Amygdala (tissue), 56 donors: ENCODE measurements at regions not wholly inside any gene's neighbourhood (a gene's known extent, or its start where the extent isn't known, plus 50 kb on each side); places are given as distances from the start of the nearest gene placed in this dataset.
"Not testable (repeated sequence)": the region's sequence is repeated elsewhere in the genome, so short reads cannot be mapped to it uniquely, and the experiment has no call there.

Experiments
- DNase-seq, 56 donors: peaks; one replicate each; lab custom pipeline; 2025; lab: John Stamatoyannopoulos, UW

DNA sequence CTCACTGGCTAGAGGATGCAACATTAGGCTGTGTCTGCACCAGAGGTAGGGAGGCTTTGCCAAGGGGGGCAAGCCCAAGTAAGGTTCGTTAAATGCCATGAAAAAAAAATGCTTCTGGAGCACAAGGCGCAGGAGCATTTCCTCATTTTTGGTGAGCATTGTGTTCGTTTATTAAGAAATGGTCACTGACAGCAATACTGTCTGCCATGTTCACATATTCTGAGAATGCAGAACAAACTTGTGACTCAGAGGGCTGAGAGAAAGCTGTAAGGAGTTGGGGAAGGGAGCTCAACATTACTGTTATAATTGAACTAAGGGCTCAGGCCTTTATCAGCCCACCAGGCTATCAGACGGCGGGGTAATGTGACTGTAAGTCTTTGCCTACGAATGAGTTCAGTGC, 465.4 kb upstream of the BTBD3 start:
- DNase-seq, result no peak

DNA sequence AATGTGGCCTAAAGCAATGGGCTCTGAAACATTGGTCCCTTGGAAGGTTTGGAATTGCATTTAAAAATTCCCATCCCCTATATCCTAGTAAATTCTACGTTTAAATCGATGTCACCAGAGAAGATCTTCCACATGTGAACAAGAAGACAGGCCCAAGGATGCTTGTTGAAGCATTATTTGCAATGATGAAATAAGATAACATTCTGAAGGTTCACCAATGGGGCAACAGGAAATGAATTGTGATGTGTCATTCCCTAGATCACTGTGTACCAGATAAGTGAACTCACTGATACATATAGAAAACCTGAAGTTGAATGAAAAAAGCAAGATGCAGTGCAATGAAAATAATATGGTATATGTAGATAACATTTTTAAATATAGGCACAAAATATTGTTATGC, 464.3 kb upstream of the BTBD3 start:
- DNase-seq, result no peak

DNA sequence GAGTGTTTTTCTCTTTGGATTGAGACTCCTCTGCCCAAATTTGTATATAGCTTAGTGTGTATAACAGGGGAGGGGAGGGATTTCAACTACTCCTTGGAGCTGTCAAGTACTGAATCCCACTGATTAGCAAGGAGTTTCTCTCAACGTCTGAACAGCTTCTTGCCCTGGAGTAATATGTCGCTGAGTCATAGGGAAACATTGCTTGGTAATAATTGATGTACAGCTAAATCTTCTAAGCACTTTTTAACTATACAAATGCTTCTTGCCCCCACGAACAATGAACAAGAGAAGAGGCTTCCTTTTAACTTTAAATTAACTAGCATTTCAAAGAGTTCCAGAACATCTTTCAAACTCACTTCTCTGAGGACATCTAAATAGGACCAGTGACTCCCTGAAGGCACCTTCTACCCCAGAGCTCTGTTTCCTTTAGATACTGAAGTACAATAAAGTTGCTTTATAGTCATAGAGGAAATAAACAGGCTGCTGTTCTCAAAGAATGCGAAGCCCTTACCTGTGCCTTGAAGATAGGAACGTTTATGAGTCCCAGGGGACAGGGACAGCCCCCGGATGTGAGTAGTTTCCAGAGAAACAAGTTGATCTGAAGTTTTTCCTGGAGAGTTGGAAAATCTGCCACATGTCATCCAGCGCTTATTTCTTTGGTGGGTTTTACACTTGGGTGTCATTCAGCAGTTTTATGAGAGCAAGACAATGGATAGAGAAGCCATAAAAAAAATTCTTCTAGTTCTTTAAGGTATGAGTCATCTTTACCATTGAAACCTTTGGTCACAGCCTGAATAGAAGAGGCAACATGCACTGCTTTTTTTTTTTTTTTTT, 462.5 kb upstream of the BTBD3 start:
- no peak for DNase-seq

DNA sequence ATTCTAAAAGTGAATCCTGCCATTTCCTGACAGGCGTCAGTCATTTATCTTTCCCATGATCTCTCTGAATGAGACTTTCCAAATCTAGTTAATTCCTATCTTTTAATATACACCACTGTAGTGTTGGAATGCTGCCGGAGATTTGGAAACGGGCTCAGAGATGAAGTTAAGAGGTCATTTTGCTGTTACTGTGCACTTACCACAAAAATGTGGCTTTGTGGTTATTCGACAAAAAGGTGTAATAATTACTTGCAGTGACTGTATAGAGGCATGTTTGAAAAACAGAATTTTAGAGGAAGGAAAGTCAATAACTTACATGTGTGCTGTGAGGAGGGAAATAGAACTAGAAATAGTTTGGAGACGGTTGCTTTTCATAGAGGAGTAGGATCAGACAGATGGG, 460.2 kb upstream of the BTBD3 start:
- DNase-seq, result no peak

DNA sequence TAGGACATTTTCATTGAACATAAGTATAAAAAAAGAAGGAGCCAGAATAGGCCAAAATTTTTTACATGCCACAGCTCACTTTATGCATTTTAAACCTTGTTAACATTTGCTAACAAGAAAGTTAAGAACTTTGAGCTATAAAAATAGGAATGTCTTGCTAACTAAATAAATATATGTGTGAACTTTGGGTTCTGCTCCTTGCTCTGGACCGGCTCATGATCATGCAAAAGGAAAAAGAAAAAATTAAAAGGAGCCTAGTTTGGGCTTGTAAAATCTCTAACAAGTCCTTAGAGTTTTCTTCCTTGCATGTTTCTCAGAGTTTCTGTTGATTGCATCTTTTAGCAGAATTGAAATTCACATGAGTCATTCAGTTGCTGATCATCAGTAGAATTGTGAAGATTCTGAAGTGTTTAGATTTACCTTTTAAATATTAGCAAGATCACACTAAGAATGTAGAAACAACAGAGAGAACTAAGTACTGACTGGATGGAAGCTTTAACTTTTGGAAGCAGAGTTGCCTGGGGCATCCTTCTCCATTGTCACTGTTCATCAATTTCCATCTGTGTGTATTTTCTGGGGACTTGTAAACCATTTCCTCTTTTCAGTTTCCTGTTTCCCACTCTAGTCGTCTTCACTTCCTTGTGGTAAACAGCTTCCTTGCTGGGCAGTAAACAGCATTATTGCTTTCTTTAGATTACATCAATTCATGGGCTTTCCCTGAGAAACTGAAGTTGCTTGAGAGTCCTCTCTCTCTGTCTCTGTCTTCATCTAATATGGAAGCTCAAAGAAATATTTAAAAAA, 458.4 kb upstream of the BTBD3 start:
- no peak for DNase-seq

GRCh38 chr20:11467436-11467835, 450.3 kb upstream of the BTBD3 start:
- DNase-seq, result no peak

- DNase-seq, result no peak
Observed at GRCh38 chr20:11468880-11469279, 448.8 kb upstream of the BTBD3 start.

- DNase-seq, result no peak
Observed at GRCh38 chr20:11469795-11470435, 447.8 kb upstream of the BTBD3 start.

- DNase-seq, result no peak
Observed at GRCh38 chr20:11473983-11474382, 443.7 kb upstream of the BTBD3 start.

DNA sequence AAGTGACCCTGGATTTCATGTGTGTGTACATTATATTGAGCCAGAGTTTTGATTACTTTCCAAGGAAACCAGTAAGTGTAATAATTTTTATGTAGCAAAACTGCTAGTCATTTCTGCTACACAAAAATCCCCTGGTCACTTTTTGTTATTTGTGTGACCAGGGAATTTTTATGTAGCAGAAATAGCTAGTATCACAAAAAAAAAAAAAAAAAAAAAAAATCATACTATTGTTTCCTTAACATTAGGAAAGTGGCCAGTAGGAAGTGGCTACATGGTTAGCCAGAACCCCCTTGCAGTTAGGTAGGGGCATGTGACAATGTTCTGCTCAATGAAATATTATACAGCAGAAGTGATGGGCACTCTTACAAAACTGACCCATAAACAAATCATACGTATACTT, 434.0 kb upstream of the BTBD3 start:
- DNase-seq, result no peak

- DNase-seq, result no peak
Observed at GRCh38 chr20:11484479-11484878, 433.2 kb upstream of the BTBD3 start.

GRCh38 chr20:11492386-11492785, 425.3 kb upstream of the BTBD3 start:
- DNase-seq, result no peak

DNA sequence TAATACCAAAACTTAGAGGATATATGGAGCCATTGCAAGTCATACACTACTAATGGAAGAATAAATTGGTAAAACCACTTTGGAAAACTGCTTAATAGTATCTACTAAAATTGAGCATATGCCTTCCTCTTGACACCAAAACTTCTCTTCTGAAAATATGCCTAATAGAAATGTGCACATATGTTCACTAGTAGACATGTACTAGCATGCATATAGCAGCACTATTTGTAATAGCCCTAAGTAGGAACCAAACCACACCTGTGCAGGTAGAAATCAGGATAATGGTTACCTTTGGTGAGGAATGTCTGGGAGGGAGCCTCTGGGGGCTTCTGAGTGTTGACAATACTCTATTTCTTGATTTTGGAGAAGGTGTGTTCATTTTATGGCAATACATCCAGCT, 424.8 kb upstream of the BTBD3 start:
- DNase-seq, result no peak

DNA sequence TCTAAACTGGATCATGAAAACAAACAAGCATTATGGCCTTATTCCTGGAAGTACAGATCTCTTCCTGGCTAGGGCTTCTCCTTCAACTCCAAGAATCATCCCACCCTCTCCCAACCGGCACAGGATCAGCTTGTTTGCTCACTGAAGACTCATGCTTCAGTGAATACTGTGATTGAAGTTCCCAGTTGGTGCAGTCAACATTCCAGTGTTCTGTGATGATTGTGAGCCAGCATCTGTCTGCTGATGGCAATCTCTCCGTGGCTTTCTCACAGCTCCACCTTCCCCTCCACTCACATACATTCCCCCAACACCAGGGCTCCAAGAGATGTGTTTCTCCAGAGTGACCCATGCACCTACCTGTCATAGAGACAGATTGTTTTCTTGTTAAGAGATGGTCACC, 421.3 kb upstream of the BTBD3 start:
- no peak for DNase-seq

- DNase-seq, result no peak
Observed at GRCh38 chr20:11497545-11497944, 420.1 kb upstream of the BTBD3 start.

GRCh38 chr20:11499101-11499634, 418.5 kb upstream of the BTBD3 start:
- no peak for DNase-seq

DNA sequence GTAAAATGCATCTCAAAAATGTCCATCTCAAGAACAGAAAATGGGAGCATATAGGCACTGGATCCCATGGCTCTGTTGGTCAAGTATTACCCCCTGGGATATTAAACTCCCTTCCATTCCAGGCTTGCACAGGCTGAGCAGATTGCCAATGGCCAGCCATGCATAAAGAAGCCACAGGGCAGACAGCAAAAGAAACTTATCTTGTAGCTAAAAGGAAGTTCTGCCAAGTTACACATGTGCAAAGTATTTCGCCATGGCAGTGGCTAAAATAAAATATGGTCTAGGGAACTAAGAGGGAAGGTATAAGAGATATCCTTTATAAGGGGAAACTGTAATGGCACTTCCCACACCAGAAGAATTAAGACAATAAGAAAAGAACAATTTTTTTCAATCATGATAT, 415.6 kb upstream of the BTBD3 start:
- no peak for DNase-seq

DNA sequence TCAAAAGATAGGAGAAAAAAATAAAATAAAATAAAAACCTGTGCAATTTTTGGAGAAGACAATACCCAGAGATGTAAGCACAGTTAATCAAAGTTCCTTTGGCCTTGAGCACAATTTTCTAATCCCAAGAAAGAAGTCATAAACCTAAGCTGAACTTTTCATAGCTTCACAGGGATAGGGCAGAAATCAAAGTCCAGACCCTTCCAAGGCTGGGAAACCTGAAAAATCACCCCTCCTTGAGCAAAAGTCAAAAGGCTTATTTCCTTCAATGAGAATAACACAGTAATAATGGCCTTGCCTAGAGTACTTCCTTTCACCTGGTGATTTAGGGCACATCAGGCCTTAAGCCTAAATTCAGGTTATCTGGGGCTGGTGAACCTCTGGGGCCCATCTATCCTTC, 415.0 kb upstream of the BTBD3 start:
- DNase-seq, result no peak

GRCh38 chr20:11509776-11510175, 407.9 kb upstream of the BTBD3 start:
- no peak for DNase-seq

DNA sequence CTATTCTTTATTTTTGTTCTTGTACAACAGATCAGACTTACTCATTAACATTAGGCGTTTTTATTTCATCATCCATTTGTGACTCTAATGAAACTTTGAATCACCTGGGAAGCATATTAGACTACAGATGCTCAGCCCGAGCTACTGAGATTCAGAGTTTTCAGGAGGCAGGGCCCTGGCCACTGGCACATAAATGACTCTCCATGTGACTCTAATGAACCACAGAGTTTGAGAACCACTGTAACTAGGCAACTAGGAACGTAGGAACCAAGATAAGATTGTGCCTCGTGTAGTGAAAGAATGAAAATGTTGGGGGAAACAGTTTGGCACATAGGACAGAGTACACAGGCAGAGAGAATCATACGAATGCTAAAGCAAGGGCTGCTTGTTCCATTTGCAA, 405.9 kb upstream of the BTBD3 start:
- no peak for DNase-seq

DNA sequence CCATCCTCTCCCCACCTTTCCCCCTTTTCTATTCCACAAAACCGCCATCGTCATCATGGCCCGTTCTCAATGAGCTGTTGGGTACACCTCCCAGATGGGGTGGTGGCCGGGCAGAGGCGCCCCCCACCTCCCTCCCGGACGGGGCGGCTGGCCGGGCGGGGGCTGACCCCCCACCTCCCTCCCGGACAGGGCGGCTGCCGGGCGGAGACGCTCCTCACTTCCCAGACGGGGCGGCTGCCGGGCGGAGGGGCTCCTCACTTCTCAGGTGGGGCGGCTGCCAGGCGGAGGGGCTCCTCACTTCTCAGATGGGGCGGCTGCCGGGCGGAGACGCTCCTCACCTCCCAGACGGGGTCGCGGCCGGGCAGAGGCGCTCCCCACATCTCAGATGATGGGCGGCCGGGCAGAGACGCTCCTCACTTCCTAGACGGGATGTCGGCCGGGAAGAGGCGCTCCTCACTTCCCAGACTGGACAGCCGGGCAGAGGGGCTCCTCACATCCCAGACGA, 404.4 kb upstream of the BTBD3 start:
- DNase-seq, result not testable (repeated sequence)
